ENCODE measurements at regions not wholly inside any gene's neighbourhood (a gene's known extent, or its start where the extent isn't known, plus 50 kb on each side); places are given as distances from the start of the nearest gene placed in this dataset.

DNA sequence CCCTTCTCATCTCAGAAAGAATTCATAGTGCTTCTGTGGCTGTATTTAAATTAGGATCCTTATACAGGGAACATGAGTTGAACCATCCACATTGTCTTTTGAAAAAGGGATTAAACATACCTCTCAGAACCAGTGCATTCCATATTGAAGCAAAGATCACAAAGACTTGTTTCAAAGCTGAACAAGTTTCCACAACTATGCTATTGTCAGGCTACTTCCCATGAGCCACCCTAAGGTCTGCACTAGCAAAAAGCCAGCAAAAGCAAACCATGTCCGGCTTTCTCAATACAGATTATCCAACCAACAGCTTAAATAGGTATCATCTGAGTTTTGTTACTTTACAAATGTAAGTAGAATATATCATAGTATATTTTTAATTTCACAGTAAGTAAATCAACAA is 78.1 kb downstream of the SCG2 start:
- intact Hi-C loops (cut with DNase I), result no loop called here
- Histone ChIP-seq H3K27me3 (no peaks in the 10 kb centered on the region), H3K4me3 (no peak overlapping the region), H3K9me3 (no peaks in the 10 kb centered on the region), H3K27ac (no peak overlapping the region), H3K4me1 (no peaks in the 10 kb centered on the region), H3K36me3 (no peaks in the 10 kb centered on the region)
- no peak for FAIRE-seq
- ATAC-seq, result no peak
- no peak for DNase-seq
- TF ChIP-seq, protein P1, sequence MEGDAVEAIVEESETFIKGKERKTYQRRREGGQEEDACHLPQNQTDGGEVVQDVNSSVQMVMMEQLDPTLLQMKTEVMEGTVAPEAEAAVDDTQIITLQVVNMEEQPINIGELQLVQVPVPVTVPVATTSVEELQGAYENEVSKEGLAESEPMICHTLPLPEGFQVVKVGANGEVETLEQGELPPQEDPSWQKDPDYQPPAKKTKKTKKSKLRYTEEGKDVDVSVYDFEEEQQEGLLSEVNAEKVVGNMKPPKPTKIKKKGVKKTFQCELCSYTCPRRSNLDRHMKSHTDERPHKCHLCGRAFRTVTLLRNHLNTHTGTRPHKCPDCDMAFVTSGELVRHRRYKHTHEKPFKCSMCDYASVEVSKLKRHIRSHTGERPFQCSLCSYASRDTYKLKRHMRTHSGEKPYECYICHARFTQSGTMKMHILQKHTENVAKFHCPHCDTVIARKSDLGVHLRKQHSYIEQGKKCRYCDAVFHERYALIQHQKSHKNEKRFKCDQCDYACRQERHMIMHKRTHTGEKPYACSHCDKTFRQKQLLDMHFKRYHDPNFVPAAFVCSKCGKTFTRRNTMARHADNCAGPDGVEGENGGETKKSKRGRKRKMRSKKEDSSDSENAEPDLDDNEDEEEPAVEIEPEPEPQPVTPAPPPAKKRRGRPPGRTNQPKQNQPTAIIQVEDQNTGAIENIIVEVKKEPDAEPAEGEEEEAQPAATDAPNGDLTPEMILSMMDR (IDR thresholded peaks at IDR 0.05), result no peak
- 79 to 84% methylated on average over 1 of the region's 1 CpG for WGBS, 2 donors

GRCh38 chr2:223526106-223526505 is 76.1 kb downstream of the SCG2 start:
- no peak overlapping the region for H3K27ac ChIP-seq
- ATAC-seq (peak in 1 of 4 donors; percentile 53), FAIRE-seq (no peak), DNase-seq (no peak)
- intact Hi-C loops (cut with DNase I), result no loop called here
- TF ChIP-seq, protein P1 (IDR thresholded peaks at IDR 0.05), result no peak
- H3K4me3 ChIP-seq, result no peak overlapping the region
- H3K4me1 ChIP-seq, result no peaks in the 10 kb centered on the region
- no peaks in the 10 kb centered on the region for H3K9me3 ChIP-seq
- no peaks in the 10 kb centered on the region for H3K27me3 ChIP-seq
- H3K36me3 ChIP-seq, result no peaks in the 10 kb centered on the region

- FAIRE-seq, result no peak
- no peaks in the 10 kb centered on the region for H3K4me1 ChIP-seq
- no peak overlapping the region for H3K4me3 ChIP-seq
- no peak overlapping the region for H3K27ac ChIP-seq
- WGBS, 2 donors, result 70 to 77% methylated on average over 5 of the region's 5 CpGs
- no peak for ATAC-seq
- H3K36me3 ChIP-seq, result no peaks in the 10 kb centered on the region
- no peaks in the 10 kb centered on the region for H3K9me3 ChIP-seq
- TF ChIP-seq, protein P1 (IDR thresholded peaks at IDR 0.05), result no peak
- intact Hi-C loops (cut with DNase I), result no loop called here
- no peak for DNase-seq
- no peaks in the 10 kb centered on the region for H3K27me3 ChIP-seq
Measured at GRCh38 chr2:223528036-223528435, 74.1 kb downstream of the SCG2 start.

GRCh38 chr2:223529696-223530095 is 72.5 kb downstream of the SCG2 start:
- FAIRE-seq (no peak), DNase-seq (no peak), ATAC-seq (no peak)
- no peak overlapping the region for H3K27ac ChIP-seq
- no peak overlapping the region for H3K4me3 ChIP-seq
- H3K9me3 ChIP-seq, result no peaks in the 10 kb centered on the region
- intact Hi-C loops (cut with DNase I), result no loop called here
- no peaks in the 10 kb centered on the region for H3K27me3 ChIP-seq
- H3K4me1 ChIP-seq, result no peaks in the 10 kb centered on the region
- no peaks in the 10 kb centered on the region for H3K36me3 ChIP-seq
- TF ChIP-seq, protein P1 (IDR thresholded peaks at IDR 0.05), result no peak
- WGBS, 2 donors, result 73 to 74% methylated on average over 3 of the region's 3 CpGs

GRCh38 chr2:223530811-223531210 is 71.3 kb downstream of the SCG2 start:
- FAIRE-seq, result no peak
- TF ChIP-seq, protein P1 (IDR thresholded peaks at IDR 0.05), result no peak
- intact Hi-C loops (cut with DNase I), result no loop called here
- Histone ChIP-seq H3K36me3 (no peaks in the 10 kb centered on the region), H3K4me1 (no peaks in the 10 kb centered on the region), H3K27ac (no peak overlapping the region), H3K9me3 (no peaks in the 10 kb centered on the region), H3K4me3 (no peak overlapping the region), H3K27me3 (no peaks in the 10 kb centered on the region)
- 68 to 72% methylated on average over 4 of the region's 4 CpGs for WGBS, 2 donors
- DNase-seq, result no peak
- no peak for ATAC-seq
